ENCODE measurements at regions not wholly inside any gene's neighbourhood (a gene's known extent, or its start where the extent isn't known, plus 50 kb on each side); places are given as distances from the start of the nearest gene placed in this dataset.

DNA sequence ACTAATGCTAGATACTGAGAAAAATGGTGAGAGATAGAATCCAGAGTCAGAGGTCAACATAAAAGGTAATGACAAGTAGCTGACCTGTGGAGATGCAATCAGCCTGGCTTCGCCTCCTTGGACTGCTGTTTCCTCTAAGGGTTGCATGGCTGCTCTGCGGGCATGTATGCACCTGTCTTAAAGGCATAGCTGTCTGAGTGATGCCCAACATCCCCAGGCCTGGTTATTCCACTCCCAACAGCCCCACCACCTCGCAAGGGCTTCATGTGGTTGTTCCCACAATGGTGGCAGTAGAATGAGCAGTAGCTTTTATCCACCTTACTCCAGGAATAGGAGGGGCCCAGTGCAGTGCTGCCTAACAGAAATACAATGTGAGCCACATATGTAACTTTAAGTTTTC is 69.7 kb upstream of the ALK start:
- CTCF ChIA-PET = no interaction called here
- Histone ChIP-seq H3K9me3 (ENCODE audit: control insufficient read depth, insufficient read depth, low read depth, low read length) (no peaks in the 10 kb centered on the region), H3K27me3 (ENCODE audit: control insufficient read depth, insufficient read depth, low read length) (peaks cover 5% of the 10 kb centered on the region; the same call in 1 of the 2 replicates), H3K36me3 (ENCODE audit: control insufficient read depth, insufficient read depth, low read length) (no peaks in the 10 kb centered on the region), H3K4me1 (ENCODE audit: control insufficient read depth, insufficient read depth, low read length) (no peaks in the 10 kb centered on the region), H3K4me3 (ENCODE audit: low read depth in 2 of 2, low read length in 2 of 2) (no peak overlapping the region), H3K27ac (ENCODE audit: low read length) (no peak overlapping the region)
- no peak for DNase-seq (ENCODE audit: low read depth, low spot score)
- in situ Hi-C loops (cut with HindIII; ENCODE audit: low pct_unique_long_range_greater_than_20kb, low sequenced_read_pairs) = no loop called here
- BruUV-seq (replicated peaks) = no TSS peak
- no peak for TF ChIP-seq REST (IDR thresholded peaks at IDR 0.05; ENCODE audit: insufficient read depth in 1 of 2, low read depth in 2 of 2, low read length in 1 of 2)
- POLR2A ChIA-PET = no interaction called here
- no peak for ATAC-seq
- intact Hi-C loops (cut with micrococcal nuclease; ENCODE audit: unreplicated experiment) = no loop called here

GRCh38 chr2:29995241-29995640 is 73.9 kb upstream of the ALK start:
- Histone ChIP-seq H3K27me3 (ENCODE audit: control insufficient read depth, insufficient read depth, low read length) (peaks cover 7% of the 10 kb centered on the region; the same call in 1 of the 2 replicates), H3K27ac (ENCODE audit: low read length) (no peak overlapping the region), H3K36me3 (ENCODE audit: control insufficient read depth, insufficient read depth, low read length) (no peaks in the 10 kb centered on the region), H3K4me1 (ENCODE audit: control insufficient read depth, insufficient read depth, low read length) (no peaks in the 10 kb centered on the region), H3K9me3 (ENCODE audit: control insufficient read depth, insufficient read depth, low read depth, low read length) (no peaks in the 10 kb centered on the region), H3K4me3 (ENCODE audit: low read depth in 2 of 2, low read length in 2 of 2) (no peak overlapping the region)
- ATAC-seq (no peak), DNase-seq (ENCODE audit: low read depth, low spot score) (no peak)
- in situ Hi-C loops (cut with HindIII; ENCODE audit: low pct_unique_long_range_greater_than_20kb, low sequenced_read_pairs) (no loop called here), intact Hi-C loops (cut with micrococcal nuclease; ENCODE audit: unreplicated experiment) (no loop called here)
- TF ChIP-seq SIN3A (IDR thresholded peaks at IDR 0.05; ENCODE audit: borderline replicate concordance, insufficient read depth, low read depth, low read length) (no peak), TCF7L2 (IDR thresholded peaks at IDR 0.05; ENCODE audit: low read depth, low read length) (no peak), REST (IDR thresholded peaks at IDR 0.05; ENCODE audit: insufficient read depth in 1 of 2, low read depth in 2 of 2, low read length in 1 of 2) (no peak), POLR2AphosphoS5 (IDR thresholded peaks at IDR 0.05; ENCODE audit: low read depth, low read length) (no peak)
- TF ChIP-seq, protein P1, sequence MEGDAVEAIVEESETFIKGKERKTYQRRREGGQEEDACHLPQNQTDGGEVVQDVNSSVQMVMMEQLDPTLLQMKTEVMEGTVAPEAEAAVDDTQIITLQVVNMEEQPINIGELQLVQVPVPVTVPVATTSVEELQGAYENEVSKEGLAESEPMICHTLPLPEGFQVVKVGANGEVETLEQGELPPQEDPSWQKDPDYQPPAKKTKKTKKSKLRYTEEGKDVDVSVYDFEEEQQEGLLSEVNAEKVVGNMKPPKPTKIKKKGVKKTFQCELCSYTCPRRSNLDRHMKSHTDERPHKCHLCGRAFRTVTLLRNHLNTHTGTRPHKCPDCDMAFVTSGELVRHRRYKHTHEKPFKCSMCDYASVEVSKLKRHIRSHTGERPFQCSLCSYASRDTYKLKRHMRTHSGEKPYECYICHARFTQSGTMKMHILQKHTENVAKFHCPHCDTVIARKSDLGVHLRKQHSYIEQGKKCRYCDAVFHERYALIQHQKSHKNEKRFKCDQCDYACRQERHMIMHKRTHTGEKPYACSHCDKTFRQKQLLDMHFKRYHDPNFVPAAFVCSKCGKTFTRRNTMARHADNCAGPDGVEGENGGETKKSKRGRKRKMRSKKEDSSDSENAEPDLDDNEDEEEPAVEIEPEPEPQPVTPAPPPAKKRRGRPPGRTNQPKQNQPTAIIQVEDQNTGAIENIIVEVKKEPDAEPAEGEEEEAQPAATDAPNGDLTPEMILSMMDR (IDR thresholded peaks at IDR 0.05) = no peak
- POLR2A ChIA-PET = no interaction called here
- no TSS peak for BruUV-seq (replicated peaks)
- CTCF ChIA-PET = no interaction called here

All from Panc1 (cell line).